HuH-7.5 (cell line): ENCODE measurements at regions not wholly inside any gene's neighbourhood (a gene's known extent, or its start where the extent isn't known, plus 50 kb on each side); places are given as distances from the start of the nearest gene placed in this dataset.
A peak's percentile ranks its signal among the peaks of the same experiment; 100 is the strongest.

ENCODE experiments used
- DNase-seq: peaks from one replicate; pipeline ENCODE4 v3.0.0; 2011; ENCODE audit warnings: low spot score

GRCh38 chr5:136689552-136689951, 324.2 kb upstream of the TRPC7 start:
- DNase-seq, result no peak

- no peak for DNase-seq
Measured at GRCh38 chr5:136686192-136686872, 321.0 kb upstream of the TRPC7 start.

DNA sequence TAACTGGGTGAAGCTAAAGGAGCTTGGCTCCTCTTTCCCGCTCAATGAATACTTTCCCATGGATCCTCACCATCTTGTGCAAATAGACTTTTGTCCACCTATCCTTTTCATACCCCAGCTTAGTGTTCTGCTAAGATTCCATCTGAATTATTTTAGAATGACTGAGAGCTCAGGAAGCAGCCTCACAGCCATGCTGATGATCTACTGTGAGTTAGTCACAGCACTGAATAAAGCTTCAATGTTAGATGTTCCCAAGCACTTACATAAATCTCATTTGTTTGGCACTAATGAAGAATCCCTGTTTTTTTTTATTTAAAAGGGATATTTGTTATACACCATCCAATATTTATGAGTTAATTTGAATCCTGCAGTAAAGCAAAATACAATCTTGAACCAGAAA, 317.6 kb upstream of the TRPC7 start:
- DNase-seq, result no peak

DNA sequence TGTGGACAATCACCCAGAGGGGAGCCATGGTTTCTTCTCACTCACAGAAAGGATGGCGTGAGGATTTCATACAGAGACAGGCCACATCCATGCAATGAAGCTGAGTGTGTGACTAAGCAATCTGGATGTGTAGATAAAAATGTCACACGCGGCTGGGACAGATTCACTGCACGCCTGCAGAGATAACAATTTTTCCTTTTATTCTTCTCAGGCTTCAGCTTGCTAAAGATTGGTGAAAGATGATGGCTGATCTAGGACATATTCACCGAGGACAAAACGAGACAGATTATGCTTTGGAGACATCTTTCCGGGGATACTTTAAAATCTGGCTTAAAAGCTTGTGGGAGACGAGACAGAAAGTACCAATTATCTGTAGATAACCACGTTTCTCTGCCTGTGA, 313.9 kb upstream of the TRPC7 start:
- no peak for DNase-seq

DNA sequence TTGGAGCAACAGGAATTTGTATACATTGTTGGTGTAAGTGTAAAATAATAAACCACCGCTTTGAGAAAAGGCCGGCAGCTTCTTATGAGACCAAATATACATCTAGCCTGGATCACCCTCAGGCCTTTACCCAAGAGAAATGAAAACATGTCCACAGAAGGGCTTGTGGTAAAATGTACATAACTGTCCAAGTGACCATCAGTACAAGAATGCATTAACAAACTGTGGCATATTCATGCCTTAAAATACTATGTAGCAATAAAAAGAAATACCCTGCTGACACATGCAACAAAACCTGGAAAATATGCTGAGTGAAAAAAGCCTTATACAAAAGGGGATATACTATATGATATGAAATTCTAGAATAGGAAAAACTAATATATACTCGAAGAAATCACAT, 311.9 kb upstream of the TRPC7 start:
- no peak for DNase-seq

GRCh38 chr5:136676685-136677084, 311.3 kb upstream of the TRPC7 start:
- no peak for DNase-seq

GRCh38 chr5:136675769-136676168, 310.4 kb upstream of the TRPC7 start:
- DNase-seq, result peak; percentile 12

DNA sequence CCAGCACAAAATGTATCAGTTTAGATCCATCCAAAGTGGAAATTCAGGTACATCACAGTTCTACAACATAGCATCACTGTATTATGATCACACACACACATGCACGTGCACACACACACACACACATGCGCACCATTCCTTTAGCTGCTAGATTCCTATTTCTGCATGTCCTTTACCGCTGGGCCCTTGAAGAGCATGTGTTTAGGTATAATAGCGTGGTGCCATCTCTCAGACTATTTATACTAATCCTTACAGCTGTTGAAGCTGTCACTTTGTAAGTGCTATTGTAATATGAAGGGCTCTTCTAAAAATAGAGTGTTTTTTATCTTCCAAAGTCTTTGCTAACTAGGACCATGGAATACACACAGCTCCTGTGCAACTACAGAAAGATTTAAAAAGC, 308.8 kb upstream of the TRPC7 start:
- DNase-seq, result no peak

GRCh38 chr5:136667789-136668188, 302.4 kb upstream of the TRPC7 start:
- no peak for DNase-seq

DNA sequence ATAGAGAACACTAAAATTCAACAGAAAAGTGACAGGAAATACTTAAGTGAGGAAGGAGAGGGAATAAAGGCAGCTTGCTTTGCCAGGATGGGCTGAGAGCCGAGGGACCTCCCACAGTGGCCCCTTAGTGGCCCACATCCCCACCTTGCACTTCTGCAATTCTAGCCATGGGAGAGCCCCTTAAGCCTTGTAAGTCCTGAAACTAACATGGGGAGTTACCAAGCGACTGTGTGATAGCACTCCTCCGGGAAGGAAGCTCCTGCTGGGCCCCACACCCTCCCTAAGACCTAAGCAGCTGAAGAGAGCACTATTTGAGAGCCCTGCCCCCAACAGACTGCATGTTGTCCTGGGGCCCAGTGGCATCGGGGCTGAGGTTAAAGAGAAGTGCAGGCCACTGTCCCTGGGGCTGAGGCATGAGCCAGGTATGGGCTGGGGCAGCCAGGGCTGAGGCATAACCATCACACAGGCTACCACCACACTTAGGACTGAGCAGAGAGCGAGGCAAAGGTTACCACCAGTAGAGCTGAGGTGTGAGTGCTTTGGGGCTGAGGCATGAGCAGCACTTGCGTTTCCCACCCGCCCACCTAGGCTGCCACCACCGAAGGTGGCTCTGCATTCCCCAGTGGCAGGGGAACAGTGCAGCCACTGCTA, 301.8 kb upstream of the TRPC7 start:
- DNase-seq, result no peak

- no peak for DNase-seq
Measured at GRCh38 chr5:136665331-136665730, 300.0 kb upstream of the TRPC7 start.

DNA sequence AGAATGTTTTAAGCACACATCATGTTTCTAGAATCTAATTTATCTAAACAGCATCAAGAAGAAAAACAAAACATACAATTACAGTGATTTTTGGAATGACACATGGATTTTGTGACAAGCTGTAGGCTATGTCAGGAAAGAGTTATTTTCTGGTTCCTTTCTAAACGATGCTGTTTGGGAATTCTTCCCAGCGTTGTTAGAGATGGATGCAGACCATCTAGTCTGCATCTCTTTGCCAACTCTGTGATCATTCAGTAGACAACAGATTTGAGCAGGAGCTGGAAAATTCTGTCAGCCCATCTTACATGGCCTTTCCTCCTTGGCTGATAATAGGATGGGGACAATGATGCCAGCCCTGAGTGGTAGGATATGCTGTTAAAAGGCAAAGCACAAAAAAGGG, 295.7 kb upstream of the TRPC7 start:
- DNase-seq, result no peak

GRCh38 chr5:136656811-136657210, 291.5 kb upstream of the TRPC7 start:
- DNase-seq, result no peak

DNA sequence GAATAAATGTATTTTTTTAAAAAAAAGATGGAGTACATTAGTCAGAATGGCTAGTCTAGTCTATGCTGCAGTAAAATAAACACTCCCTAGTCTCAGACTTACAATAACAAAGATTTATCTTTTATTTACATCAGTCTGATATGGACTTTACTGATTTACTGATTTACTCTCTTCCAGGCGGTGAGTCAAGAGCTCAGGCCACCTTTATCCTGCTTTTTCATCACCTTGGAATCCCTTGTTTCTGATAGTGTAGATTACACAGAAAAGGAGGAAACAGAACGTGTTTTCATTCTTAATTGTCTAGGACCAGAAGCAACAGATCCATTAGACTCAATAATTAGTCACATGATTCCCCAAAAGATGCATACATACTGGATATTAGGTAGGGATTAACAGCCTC, 290.1 kb upstream of the TRPC7 start:
- DNase-seq, result no peak

- no peak for DNase-seq
Measured at GRCh38 chr5:136646915-136647314, 281.6 kb upstream of the TRPC7 start.

GRCh38 chr5:136642976-136643375, 277.6 kb upstream of the TRPC7 start:
- no peak for DNase-seq

DNA sequence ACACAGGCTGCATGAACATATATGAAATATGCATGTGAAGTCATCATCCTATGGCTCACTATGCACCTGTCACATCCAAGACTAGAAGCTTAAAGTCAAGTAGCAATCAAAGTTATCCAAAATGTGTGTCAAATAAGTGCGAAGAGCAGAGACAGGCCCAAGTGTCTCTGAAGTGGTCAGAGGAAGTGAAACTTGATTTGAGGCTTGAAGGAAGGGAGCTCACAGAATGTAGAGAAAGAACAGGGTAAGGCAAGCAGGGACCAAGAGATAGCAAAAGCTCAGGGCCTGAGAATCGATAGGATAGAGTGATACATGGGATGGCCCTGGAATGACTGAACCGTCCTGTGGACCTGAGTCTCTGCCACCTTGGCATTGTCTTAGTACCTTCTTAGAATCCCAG, 274.3 kb upstream of the TRPC7 start:
- DNase-seq, result no peak

DNA sequence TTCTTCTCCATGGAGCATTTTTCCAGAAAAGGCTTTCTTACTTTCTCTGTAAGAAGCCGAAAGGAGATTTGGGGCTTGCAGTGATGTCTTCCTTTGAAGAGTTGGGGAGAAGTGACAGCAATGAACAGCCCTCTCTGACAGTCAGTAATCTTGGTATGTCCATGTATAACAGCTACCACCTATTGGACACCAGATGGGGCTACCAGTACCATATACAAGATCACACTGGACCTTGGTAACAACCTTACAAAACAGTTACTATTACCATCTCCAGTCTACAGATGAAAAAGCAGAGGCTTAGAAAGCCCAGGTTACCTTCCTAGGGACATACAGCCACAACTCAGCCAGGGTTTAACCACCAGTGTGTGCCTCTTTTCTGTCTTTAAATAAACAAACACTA, 272.7 kb upstream of the TRPC7 start:
- no peak for DNase-seq

DNA sequence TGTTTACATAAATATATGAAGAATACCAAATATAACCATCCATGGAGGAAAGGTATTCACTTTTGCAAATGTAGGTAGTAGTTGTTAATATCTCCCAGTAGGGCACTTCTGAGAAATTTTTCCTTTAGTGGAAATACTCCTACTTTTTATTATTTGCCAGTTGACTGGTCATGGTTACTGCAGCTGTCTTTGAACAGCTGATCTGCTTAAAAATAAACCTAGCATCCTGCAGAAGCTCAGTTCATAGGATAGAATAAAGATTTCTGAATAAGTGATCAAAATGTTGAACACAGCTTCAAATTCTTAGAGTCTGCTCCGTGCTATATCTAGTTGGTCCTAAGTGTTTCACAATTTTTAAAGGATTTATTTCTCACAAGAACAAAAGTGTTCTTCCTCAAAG, 270.7 kb upstream of the TRPC7 start:
- DNase-seq, result no peak

DNA sequence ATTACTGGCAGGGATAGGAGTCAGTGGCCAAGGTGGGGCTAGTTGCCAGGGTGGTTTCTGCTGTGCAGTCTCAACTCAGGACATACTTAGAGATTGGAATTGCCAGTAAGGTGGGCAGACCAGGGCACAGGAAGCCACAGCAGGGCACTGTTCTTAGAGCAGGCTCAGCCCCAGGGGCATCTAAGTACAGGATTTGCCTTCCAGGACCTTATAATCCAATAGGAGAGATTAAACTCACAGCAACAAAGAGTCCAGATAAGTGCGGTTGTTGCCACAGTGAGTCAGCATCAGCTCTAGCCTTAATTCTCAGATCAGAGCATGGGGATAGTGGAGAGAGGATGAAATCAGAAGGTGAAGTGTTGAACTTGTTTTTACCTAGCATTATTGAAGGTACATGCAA, 265.8 kb upstream of the TRPC7 start:
- no peak for DNase-seq

DNA sequence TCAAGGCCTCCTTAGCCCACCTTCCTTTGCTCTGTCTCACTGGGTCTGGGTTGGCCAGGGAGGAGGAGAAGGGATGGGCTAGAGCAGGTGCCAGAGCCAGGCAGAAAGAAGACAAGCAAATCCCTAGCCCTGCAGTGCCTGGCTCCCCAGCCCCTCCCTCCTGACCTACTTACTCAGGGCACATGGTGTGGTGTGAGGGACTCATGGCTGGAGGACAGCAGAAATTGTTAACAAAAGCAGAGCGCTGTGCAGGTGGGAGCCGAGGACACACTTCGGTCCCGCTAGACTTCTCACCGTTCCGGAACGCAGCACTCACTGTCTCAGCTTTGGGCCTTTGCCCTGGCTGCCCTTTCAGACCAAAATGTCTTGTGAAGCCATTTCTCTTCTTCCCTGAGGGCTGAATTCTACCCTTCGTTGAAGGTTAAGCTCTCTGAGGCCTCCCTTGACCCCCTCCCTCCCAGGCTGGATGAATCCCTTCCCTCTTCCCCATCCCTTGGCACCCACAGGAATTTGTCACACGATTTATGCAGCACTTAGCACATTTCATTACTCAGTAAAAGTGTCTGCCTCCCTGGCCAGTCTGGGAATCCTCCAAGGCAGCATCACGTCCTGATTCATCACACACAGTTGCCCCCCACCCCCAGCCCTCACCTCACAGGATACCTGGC, 263.9 kb upstream of the TRPC7 start:
- no peak for DNase-seq

- DNase-seq, result no peak
Measured at GRCh38 chr5:136626531-136626930, 261.2 kb upstream of the TRPC7 start.

GRCh38 chr5:136622747-136623146, 257.4 kb upstream of the TRPC7 start:
- no peak for DNase-seq

DNA sequence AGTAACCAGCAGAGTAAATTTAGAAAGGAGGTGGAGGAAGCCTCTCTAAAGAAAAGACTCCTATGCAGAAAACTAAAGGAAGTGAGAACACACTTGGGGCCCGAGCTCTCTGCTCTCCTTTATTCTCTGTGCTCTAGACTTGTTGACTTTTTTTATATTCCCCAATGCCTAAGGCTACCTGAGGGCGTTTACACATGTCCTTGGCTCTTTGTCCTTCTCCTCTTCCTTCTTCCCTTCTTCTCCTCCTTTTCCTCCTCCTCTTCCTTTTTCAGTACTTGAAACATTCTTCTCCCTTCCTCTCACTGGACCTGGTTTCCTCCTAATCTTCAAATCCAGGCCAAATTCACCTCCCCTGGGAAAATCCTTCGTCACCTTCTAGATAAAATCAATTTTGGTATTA, 256.4 kb upstream of the TRPC7 start:
- no peak for DNase-seq
